SK-N-DZ (cell line): ENCODE measurements at regions not wholly inside any gene's neighbourhood (a gene's known extent, or its start where the extent isn't known, plus 50 kb on each side); places are given as distances from the start of the nearest gene placed in this dataset.
A peak's percentile ranks its signal among the peaks of the same experiment; 100 is the strongest.

Experiments
- DNase-seq: peaks from one replicate; pipeline ENCODE4 v3.0.0-alpha.2; 2015; ENCODE audit warnings: low spot score

DNA sequence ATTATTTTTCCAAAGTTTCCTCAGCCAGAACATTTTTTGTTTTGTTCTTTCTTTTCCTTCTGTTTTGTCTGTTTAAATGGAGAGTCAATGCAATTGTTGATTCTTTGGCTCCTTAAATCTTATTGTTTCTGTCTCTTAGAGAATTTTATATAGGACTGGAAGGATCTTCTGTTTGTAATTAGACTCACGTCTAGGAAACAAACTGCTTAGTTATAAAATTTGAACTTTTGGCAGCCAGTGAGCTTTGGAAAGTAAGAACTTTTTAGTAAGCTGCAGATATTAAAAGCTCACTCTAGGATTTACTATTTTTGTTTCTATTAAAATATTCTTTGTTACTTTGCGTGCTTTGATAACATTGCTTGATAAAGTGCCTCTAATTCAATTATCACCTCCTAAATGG lies 109.8 kb upstream of the HNRNPU start:
- no peak for DNase-seq

DNA sequence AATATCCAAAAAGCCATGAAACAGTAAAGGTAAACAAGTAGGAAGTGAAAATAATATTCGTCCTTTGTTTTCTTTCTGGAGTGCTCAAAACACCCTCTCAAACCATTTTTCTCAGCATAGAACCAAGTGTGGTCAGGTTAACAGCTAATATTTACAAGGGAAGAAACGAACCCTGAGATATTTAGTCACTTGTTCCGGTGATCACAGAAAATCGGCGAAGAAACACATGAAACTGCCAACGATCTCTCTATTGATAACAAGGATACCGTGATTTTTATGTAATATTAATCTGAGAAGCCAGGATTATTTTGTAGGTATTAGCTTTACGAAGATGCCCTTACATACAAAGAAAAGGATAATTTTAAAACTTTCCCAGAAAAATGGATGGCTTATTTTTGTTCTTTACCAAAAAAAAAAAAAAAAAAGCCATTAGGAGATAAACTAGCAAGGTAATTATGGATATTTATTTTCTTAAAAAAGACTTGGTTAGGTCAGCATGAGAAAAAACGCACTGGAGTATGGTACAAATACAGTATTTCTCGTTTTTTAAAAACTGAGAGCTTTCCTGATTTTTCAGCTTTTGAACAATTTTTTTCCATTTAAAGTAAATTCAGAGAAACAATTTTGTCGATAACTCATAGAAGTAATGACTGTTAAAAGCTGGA lies 107.3 kb upstream of the HNRNPU start:
- no peak for DNase-seq

DNA sequence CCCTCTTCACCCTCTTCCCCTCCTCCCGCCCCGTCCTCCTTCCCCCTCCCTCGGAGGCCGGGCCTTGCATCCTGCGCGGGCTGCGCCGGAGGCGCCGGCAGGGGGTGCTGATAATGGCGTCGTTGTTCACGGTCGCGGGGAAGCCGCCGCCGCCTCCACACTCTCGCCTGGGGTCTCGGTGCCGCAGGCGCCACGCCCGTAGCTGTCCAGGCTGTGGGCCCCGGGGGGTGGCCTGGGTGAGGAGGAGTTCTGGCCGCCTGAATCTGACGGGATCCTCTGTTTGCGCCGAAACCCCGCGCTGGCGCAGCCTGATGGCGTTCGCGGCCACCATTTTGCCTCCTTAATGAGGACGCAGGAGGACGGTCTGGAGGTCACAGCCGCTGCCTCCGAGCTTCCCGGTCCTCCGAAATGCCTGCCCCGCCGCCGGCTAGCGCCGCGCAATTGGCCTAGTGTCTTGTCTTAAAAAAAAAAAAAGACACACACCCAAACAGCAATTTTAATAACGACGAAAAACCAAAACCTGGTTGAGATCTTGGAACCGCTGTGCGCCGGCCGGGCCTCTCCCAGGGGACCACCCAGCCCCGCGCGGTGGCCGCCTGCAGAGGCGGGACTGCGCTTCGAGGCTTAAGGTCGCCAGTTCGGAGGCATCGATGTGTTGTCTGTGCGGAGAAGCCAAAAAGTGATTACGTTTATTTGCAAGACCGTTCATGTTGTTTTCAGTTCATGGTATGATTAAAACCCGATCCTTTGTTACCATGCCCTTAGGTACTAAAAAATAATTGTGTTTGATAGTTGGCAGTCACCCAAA lies 106.6 kb upstream of the HNRNPU start:
- peak; percentile 96 for DNase-seq

DNA sequence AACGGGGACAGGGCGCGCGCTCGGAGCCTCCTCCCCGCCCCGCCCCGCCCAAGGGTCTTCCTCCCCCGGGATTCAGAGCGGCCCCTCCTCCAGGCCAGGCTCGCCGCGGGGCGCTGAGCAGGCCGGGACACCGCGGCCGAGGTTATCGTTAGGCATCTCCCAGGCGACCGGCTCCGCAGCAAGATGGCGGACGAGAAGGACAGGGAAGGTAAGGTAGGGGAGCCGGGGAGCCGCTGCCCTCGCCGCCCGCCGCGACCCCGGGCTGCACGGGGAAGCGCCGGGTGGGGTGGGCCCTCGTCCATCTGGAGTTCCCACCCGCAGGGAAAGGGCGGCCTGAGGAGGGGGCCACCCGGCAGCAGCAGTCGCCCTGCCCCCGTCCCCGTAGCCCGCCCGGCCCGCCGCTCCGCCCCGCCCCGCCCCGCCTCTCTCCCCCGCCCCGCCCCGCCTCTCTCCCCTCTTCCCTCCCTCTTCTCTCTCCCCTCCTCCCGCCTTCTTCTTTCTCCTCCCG lies 105.9 kb upstream of the HNRNPU start:
- DNase-seq = peak; percentile 90

DNA sequence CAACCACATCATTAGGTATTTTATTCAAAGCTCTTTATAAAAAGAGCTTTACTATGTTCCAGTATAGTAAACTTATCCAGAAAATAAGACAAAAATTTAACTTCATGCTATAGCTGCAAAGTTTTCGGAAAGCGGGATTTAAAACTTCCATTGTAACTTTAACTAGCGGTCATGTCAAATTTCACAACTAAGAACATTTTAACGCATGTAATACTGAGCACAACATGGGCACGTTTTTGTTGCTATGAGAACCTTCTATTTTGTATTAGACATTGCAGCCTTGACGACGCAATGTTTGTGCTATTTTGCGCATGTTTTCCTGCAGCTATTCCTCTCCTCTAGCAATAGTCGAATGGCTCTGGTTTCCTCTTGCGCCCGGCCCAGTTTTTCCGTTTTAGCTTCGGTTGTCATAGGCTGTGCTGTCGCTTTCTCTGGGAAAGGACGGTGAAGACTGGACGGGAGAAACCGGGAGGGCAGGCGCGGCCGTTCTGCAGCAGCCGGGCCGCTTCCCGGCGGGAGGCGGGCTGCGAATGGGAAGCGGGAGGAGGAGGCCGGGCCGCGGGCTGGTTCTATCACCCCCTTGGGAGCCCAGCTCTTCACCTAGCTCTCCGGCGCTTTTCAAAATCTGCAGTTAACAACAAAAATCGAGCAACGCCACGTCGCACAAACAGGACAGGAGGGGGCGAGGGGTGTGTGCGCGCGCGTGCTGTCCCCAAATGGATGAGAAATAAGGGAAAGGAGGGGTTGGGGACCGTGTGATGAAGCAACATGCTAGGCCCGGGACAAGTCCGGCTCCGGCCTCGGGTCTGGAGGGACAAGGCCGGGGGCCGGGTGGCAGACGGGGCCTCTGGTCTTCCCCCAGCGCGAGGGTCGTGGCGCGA lies 105.3 kb upstream of the HNRNPU start:
- no peak for DNase-seq

DNA sequence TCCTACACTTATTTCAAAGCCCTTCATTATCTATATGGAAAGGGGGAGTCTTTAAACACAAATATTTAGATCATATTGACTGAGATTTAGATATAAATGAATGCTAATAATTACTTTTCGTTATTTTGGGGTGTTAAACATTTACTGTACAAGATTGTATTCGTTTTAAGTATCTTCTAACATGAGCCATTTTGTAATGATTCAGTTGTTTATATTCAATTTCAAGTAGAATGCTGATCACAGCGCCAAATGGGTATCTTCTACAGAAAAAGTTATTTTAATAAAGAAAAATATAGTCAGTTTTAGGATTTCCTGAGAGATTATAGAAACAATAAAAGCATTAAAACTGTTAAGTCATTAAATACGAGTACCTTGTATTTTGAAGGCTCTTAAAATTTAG lies 104.5 kb upstream of the HNRNPU start:
- no peak for DNase-seq

DNA sequence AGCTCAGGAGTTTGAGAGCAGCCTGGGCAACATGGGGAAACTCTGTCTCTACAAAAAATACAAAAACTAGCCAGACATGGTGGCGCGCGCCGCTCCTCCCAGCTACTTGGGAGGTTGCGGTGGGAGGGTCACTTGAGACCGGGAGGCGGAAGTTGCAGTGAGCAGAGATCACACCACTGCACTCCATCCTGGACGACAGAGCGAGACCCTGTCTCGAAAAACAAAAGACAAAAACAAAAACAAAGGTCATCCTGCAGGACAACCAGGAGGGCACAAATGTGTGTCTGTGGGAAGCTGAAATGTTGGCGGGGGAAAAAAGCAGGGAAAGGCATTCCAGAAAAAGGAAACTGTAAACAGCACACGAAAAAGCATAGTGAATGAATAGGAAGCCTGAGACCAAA lies 104.1 kb upstream of the HNRNPU start:
- DNase-seq = no peak

DNA sequence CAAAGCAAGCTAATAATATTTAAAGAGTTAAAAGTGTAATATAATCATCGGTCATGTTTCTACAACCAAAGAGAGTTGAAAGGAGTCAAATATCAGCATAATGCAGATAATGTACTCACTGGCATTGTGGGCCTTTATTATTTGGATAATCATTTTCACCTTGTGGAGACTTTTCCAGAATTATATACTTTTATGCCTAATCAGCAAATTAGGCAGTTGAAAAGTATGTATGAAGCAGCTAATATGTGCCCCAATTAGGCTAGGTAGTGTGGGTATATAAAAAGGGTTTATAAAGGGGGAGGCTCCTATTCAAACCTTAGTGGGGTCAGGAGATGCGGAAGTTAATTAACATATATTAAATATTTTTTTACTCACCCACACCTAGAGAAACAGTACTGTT lies 102.8 kb upstream of the HNRNPU start:
- no peak for DNase-seq

DNA sequence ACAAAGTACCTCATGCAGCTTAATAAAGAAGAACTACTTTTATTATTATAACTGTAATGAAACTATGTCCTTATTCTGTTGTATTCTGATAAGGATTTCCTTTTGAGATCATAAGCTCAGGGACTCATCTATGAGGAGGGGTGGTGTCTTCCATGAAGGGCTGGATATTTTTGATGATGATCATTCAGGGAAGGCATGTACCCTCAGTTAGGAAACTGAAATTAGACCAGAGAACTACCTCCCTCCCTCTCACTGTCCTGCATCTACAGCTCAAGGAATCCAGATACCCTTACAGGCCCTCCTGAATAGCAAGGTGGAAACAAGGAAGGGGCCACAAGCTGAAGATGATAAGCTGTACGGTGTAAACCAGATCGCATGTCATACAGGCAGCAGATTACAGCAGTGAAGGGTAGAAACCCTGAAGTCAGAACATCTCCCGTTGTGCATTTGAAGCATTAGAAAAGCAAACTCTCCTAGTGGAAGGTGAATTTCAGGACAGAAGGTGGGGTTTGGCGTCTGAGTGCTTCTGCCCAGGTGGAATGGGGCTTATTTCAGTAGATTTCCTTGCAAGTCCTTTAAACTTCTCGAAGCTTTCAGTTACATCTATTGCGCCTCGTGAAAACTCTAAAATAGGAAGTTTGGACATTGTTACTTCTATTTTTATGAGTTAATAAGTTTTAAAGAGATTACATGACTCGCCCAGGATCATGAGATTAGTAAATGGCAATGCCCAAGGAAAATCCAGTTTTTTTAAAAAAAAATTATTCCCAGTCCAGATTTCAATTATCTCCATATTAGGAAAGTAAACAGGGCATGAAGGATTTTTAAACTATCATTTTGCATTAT lies 101.1 kb upstream of the HNRNPU start:
- DNase-seq = no peak

DNA sequence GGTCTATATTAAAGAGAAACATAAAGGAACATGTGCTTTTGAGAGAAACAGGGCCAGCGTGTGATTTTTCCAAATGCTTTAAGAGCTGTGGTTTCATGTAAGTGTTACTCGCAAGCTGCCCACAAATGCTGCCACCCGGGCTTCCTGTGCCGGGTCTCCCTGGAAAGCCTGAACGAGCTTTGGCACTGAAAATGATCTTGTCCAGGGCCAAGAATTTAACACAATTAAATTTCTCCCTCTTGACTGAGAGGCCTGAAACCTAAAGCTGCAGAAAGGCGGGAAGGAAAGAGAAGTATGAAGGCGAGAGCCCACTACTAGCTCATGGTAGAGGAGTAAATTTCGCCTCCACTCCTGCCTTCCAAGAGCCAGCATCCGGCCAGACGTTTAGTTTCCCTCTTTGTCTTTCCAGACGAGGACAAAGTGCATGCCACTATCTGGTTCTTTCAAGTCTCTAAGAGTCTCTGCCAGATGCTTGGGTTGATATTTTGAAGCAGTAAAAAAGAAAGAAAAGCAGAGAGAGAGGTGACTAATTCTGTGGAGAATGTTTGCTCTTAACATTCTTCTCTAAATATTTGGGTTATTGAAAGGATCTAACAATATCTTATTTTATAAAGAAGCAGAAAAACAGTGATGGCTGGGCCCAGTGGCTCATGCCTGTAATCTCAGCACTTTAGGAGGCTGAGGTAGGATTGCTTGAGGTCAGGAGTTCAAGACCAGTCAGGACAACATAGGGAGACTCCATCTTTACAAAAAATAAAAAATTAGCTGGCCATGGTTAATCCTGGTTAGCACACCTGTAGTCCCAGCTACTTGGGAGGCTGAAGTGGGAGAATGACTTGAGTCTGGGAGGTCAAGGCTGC lies 100.0 kb upstream of the HNRNPU start:
- peak; percentile 75 for DNase-seq

DNA sequence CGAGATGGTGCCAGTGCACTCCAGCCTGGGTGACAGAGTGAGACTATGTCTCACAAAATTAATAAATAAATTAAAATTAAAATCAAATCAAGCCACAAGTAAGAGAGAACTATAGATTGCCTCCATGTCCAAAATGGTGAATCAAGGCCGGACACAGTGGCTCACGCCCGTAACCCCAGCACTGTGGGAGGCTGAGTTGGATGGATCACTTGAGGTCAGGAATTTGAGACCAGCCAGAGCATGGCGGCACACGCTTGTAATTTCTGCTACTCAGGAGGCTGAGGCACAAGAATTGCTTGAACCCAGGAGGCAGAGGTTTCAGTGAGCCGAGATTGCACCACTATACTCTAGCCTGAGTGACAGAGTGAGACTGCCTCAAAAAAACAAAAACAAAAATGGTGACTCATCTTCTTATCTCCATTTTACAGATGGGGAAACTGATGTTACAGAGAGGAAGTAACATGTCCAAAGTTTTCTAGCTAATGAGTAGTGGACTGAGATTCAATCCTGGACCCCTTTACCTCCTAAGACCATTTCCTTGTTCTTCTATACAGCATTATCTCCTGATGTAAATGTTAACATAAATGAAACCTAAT lies 99.0 kb upstream of the HNRNPU start:
- DNase-seq = no peak

DNA sequence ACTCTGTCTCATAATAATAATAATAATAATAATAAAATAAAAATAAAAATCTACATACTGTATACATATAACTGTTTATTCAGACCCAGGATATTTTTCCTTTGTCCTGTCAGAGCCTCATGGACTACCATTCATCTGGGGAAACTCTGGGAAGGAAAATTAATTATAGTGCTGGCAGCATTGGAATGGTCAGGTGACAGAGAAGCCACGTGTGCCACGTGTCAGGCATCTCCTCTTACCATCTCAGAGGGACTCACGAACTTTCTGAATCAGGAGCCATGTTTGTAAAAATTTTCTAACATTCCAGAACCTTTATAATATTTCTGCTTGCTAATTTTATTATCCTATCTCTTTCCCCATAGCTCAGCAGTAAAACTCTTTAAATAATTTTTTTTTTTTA lies 97.8 kb upstream of the HNRNPU start:
- no peak for DNase-seq

DNA sequence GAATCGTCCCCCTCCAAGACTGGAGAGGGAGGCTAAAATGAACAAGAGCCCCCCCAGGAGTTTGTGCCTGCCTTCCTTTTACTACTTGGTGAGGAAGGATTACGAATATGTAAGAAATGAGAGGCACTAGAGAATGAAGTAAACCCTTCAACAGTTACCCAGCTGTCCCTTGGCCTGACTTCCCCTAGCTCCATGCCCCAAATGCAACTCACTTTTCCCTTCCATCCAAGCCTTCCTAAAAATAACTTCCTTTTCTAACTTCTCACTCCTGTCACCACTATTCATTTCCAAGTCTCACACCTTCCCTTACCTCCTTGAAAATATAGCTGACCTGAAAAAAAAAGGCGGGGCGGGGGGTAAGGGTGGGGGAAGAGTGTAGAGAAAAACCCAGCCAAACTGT lies 96.6 kb upstream of the HNRNPU start:
- no peak for DNase-seq

DNA sequence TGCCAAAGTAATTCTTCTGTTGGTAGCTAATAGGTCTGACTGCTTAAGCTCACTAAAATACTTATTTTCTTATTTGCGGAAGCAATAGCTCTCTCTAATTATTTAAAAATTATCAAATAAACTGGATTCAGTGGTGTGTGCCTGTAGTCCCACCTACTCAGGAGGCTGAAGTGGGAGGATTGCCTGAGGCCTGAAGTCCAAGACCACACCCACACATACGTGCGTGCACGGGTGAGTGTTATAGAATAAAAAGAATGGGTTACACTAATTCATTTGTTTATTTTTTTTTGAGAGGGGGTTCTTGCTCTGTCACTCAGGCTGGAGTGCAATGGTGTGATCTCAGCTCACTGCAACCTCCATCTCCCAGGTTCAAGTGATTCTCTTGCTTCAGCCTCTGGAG lies 94.2 kb upstream of the HNRNPU start:
- DNase-seq = no peak

DNA sequence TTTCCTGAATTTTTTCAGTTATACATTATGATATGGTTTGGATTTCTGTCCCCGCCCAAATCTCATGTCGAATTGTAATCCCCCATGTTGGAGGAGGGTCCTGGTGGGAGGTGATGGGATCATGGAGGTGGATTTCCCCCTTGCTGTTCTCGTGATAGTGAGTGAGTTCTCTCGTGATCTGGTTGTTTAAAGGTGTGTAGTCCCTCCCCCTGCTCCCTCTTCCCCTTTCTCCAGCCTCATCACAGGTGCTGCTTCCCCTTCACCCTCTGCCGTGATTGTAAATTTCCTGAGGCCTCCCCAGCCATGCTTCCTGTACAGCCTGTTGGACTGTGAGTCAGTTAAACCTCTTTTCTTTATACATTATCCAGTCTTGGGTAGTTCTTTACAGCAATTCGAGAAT lies 93.2 kb upstream of the HNRNPU start:
- no peak for DNase-seq

DNA sequence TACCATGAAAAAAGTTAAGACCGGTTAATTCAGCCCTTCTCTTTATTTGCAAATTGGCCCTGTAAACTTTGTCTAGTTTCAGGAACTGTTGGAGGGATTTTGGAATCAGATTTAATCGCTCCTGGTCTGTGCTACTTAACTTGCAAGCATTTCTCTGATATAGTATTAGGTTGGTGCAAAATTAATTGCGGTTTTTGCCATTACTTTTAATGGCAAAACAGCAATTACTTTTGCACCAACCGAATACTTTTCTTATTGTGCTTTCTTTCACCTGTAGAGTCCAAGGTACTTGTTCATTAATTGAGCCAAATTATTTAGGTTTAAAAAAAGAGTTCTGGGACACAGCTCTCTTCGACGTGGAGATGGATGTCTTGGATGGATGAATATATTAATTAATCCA lies 92.8 kb upstream of the HNRNPU start:
- no peak for DNase-seq

DNA sequence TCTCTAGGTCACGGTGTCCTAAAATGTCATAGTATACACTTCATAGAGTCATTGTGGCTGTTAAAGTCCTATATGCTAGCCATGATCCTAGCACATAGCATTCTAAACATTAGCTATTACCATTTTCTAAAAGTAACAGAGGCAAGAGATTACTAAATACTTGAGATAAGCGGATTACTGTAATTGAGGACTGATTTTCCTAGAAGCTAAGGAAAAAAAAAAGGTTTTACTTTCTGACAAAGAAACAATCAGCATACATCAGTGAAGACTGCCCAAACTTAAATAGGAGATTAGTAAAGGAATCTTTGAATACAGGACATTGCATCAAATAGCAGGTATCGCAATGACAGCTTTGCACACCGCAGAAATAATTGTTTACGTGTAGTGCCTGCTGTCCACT lies 91.3 kb upstream of the HNRNPU start:
- no peak for DNase-seq

DNA sequence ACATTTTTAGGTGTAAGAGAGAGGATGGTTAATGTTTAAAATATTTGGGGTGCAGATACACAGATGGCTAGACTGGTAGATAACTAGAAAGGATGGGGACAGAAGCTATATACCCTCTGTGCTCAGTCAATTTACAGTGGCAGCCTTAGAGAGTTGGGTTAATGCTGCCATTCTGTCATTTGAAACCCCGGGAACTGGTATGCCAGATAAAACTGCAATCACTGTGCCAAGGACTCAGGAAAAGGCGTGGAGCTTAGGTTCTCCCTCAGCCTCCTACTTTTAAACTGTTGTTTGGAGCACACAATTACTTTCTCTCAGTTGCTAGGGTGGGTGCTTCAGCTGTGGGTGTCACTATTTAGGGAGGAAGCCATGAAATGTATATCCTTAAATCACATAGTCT lies 90.0 kb upstream of the HNRNPU start:
- DNase-seq = no peak

DNA sequence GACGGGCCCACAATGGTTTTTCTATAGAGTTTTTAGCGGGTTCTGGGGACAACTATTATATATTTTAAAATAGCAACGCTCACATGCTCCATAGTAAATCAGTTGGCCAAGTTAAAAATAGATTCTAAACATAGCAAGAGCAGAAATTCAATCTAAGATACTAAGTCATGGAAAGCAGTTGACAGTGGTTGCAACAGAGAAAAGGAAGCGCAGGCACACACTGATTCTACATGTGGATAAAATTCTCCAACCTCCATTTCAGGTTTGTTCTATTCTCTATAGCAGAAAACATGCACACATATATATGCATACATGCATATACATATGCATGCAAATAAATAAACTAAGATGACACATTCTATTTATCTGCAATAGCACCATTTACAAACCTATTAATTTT lies 89.6 kb upstream of the HNRNPU start:
- DNase-seq = no peak

DNA sequence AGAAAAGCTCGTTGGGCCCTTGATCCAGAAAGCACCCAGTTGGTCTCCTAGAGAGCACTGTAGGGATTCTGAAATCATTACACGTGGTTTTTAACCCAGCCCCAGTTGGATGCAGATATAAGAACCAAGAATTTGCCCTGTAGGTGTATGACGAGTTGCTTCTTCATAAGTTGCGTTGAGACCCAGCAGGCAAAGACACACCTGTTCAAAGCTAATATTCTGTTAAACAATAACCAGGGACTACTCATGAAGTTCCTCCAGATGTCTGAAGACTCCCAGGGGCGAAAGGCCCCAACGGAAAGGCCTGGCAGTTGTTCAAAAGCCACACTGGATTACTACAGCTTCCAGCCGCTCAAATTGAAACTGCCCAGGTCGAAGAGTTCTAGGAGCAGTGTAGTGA lies 88.6 kb upstream of the HNRNPU start:
- DNase-seq = no peak
